IPS DF 4.7 (cell line): ENCODE measurements at regions not wholly inside any gene's neighbourhood (a gene's known extent, or its start where the extent isn't known, plus 50 kb on each side); places are given as distances from the start of the nearest gene placed in this dataset.
"Not testable (repeated sequence)": the region's sequence is repeated elsewhere in the genome, so short reads cannot be mapped to it uniquely, and the experiment has no call there.

Source experiments
- DNase-seq: peaks from one replicate; pipeline ENCODE4 v3.0.0-alpha.2; 2013; ENCODE audit warnings: low spot score; ENCODE audit errors: extremely low read depth

DNA sequence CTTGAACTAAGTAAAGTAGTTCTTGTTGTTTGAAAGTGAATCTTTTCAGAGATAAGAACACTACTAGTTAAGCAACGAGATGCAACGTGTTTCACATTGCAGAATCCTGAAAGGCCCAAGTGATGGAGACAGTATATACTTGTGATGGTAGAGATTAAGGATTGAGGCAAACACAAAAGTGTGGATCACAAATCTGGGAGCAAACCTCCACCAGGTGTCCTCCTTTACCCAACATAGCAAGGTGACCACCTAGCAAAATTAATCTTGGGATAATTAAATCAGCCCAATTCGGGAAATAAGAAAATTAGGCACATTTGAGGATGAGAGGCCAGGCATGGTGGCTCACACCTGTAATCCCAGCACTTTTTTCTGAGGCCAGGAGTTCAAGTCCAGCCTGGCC lies 563.9 kb downstream of the DACH1 start:
- no peak for DNase-seq

DNA sequence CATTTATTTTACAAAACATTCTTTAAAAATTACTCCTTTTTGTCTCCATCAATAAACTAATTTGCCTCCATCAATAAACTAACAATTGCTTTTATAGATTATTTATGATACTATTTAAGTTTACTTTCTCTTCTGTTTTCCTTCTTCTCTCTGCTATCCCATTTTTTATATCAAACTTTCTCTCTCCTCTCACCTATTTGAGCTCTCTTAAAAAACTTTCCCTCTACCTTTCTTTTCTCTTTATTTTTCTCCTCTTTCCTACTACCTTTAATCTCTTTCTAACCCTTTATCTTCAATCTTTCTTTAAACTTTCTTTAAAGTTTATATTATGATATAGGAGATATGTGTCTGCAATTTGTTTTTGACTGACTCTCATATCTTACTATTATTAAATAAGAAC lies 566.4 kb downstream of the DACH1 start:
- no peak for DNase-seq

DNA sequence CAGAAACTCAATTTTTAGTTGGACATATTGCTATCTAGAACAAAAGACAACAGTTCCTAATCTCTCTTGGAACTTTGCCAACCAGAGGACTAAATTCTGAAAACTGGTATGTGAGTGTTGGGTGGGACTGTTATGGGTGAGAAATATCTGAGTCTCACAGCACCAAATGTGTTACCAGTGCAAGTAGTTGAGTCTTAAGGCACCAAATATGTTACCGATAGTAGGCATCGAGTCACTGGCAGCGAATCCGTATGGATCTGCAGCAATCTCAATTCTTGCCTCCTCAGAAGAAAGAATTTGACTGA lies 575.2 kb downstream of the DACH1 start:
- DNase-seq = no peak

DNA sequence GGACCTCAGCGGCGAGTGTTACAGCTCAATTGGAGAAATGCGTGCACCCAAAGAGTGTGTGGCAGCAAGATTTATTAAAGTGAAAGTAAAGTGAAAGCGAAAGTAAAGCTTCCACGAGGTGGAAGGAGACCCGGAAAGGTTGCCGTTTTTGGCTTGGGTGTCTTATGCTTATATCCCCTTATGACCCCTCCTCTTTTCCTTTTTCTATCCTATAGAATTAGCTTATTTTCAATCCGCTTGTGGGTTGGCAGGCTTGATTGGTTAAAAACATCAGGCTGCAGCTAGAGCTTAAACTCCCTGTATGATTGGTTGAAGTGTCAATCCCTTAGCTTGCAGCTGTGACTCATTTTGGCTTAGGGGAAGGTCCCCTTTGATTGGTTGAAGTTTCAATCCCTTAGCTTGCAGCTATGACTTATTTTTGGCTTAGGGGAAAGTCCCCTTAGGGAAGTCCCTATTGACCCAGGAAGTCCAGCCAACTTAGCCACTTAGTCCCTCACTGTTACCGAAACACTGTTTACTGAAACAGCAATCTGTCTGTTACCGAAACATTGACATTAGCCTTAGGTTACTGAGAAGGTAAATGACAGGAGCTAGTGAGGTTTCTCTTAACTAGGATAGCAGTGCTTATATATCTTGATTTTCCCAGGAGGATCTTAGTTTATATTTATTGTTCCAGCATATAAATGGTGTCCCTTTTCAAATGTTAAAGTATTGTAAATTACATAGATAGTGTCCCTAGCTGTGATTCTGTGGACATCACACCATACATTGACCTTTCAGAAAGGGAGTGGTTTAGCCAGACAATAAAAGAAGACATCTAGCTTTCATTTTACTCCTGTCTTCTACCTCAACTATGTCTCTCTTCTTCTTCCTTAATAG lies 575.8 kb downstream of the DACH1 start:
- DNase-seq = no peak

DNA sequence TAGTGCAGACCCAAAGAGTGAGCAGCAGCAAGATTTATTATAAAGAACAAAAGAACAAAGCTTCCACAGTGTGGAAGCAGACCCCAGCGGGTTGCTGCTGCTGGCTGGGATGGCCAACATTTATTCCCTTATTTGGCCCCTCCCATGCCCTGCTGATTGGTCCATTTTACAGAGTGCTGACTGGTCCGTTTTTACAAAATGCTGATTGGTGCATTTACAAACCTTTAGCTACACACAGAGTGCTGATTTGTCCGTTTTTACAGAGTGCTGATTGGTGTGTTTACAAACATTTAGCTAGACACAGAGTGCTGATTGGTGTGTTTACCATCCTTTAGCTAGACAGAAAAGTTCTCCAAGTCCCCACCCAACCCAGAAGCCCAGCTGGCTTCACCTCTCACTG lies 577.0 kb downstream of the DACH1 start:
- DNase-seq = not testable (repeated sequence)

DNA sequence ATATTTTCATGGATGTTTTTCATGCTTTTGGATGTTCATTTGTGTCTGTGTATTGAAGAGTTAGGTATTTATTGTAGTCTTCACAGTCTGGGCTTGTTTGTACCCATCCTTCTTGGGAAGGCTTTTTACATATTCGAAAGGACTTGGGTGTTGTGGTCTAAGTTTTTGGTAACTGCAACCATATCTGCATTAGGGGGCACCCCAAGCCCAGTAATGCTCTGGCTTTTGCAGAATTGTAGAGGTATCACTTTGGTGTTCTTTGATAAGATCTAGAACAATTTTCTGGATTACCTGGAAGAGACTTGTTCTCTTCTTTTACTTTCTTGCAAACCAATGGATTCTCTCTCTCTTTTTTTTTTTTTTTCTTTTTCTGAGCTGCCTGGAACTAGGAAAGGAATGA lies 581.3 kb downstream of the DACH1 start:
- no peak for DNase-seq

DNA sequence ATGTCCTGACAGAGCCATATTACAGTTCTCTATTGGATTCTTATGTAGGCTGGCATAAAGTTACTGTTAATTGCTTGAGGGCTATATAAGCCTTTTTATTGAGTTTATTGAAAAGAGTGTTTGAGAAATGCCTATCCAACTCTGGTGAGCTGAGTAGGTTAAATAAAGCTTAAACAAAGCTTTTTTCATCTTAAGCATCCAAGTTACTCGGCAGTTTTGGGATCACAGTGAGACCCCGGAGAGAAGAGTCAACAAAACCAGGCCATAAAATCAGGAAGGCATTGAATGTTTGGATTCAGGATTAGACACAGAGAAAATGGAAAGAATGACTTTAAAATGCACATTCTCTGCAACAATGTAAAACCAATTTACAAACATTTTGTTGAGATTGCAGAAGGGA lies 588.5 kb downstream of the DACH1 start:
- DNase-seq = no peak

DNA sequence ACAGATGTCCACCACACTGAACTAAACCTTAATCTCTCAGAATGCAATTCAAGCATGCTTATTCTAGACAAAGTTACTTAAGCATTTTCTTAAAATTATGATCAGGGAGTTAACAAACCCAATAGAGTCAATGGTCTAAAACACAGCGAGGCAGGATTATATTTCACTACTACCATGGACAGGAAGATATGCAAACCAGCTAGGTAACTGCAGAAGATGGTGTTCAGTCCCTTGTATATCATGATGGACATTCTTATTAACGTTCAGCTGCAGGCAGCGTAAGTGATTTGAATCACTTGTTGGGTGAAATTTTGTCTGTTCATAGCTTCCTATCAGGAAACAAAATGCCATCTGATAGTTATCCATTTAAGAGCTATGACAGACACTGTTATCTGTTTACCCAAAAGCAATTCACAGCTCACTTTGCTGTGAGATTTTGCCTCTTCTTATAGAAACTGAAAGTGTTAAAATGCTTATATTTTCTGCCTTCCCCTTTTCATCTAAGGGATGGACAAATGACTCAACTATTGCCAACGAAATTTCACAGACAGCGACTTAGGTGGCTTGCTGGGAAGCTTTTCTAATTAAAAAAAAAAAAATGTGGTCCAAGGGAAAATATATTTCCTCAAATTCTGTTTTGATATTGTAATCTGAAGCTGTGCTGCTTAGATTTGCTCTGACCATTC lies 591.9 kb downstream of the DACH1 start:
- DNase-seq = no peak

DNA sequence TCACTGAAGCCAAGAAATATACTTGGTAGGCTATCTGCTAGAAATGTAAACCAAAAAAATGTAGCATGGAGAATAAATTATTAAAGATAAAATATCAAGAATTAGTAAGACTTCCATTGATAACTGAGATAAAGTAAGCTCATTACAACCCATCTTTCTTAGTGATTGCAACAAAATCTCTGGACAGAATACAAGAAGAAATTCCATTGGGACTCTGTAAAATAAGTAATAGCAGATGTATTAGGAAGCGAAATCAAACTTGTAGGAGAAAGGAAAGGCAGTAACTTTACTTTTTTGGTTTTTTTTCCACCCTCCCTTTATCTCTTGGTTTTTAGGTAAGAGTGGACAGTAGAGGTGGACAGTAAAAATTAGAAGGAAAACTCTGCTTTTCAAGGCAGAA lies 605.7 kb downstream of the DACH1 start:
- no peak for DNase-seq

DNA sequence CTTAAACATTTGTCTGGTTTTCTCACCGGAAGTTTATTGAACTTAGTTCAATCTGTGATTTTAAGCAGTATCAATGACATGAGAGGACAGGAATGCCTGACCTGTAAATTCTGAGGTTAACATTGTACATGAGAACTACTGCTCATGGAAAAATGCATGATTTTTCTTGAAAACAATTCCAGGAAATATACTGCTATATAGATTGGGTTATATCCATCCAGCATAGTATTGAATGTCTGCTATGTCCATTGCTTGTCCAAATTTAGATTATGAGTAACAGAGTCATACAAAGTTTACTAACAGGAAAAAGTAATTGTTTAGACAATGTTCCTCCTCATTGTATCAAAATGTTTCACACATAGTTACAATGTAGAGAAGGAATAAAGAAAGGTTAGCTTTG lies 606.8 kb downstream of the DACH1 start:
- DNase-seq = no peak

DNA sequence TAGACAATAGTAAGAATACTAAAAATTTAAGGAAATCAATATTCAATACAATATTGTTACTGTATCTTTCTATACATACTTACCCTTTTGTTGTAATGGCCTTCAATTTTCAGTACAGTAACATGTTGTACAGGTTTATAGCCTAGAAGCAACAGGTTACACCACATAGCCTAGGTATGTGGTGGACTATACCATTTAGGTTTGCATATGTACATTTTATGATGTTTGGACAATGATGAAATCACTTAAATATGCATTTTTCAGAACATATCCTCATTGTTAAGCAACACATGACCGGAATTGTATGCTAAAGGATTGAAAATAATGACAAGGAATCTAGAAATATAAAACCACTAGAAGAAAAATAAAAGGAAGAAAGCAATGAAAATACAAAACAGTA lies 611.4 kb downstream of the DACH1 start:
- DNase-seq = no peak

DNA sequence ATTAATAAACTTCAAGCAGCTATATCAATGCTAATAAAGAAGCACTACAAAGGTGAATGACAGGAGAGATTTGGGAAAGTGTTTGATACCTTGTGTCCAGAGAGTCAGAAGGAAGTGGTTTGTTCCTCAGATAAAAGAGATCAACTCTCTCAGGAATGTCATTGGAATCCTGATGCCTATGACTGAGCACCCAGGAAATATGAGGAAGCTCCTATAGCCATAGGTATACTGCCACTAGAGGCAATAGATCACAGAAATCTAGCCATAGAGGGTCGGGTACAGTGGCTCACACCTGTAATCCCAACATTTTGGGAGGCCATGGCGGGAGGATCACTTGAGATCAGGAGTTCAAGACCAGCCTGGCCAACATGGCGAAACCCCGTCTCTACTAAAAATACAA lies 612.6 kb downstream of the DACH1 start:
- DNase-seq = no peak

DNA sequence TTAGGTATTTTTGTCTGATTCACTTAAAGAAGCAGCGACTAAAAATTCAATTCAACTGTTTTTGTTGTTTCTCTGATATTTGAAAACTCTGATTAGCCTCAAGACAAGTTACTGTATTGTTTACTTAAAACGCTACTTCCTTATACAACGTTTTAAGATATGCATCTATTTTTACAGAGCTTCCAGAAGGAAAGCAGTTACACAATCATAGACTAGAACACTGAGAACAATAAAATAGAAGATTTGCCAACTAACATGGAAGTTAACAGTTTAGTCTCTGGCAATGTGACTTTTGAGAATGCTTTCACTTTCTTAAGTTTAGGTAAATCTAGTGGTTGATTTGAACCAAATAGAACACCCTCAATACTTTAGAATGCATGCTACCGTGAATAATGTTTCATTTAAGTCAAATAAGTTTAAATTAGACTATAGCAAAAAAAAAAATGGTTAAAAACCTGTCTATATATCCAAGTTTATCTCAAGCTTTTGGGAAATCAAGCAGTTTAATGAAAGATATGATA lies 614.8 kb downstream of the DACH1 start:
- no peak for DNase-seq

DNA sequence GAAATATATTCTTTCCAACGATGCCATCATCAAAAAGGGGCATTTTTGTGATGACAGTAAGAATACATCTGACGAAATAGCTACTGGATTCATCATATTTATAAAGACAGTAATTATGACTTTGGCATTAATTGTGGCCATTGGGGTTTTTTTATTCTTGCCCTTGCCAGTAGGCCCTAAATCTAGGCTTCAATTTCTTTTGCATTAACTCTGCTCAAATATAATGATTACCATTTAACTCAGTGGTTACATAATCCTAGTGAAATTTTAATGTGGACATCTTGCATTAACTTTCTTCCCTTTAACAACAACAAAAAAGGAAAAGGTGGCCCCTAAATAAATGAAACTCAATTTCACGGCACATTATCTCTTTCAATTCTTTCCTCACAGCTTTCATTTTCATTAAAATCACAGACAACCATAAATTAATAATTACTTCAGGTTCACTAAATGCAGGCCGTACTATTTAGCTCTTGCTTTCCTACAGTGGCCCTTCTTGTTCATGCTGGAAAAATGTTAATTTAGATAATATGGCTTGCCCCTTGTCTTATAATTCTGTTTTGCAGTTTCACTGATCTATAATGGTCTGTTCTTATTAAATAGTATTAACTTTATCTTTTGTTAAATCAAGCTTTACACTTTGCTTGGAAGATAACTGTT lies 615.6 kb downstream of the DACH1 start:
- no peak for DNase-seq

DNA sequence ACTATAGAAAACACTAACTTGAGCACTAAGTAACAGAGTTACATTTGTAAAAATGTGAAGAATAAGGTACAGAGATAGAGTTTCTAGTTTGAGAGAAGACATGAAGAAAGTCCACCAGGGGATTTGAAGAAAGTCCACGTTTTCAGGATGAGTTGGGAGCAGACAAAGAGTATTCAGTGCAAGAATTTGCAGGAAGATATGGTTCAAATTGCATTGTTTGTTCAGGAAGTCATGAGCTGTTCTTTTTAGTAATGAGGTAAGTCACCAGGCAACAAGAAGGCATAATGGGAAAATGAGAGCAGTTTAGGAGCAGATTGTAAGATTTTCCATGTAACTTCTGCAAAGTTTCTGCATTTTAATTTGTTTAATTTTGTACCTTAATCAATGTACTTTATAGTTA lies 618.0 kb downstream of the DACH1 start:
- DNase-seq = no peak

DNA sequence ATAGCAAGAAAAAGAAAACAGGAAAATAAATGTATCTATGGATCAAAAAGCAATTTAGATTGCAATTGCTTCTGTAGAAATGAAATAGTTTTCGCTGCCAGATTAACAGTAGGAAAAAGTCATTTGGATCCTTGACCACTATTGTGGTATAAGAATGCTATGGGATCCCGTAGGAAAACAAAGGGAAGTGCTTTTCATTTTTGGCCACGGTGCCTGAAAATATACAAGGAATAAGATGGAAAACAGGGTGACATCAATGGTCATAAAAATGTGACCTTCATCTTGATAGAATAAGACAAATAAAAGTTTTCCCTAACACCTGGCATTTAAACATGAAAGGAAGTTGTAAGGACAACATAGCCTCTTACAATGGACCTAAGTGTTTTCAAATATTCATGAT lies 622.8 kb downstream of the DACH1 start:
- no peak for DNase-seq

DNA sequence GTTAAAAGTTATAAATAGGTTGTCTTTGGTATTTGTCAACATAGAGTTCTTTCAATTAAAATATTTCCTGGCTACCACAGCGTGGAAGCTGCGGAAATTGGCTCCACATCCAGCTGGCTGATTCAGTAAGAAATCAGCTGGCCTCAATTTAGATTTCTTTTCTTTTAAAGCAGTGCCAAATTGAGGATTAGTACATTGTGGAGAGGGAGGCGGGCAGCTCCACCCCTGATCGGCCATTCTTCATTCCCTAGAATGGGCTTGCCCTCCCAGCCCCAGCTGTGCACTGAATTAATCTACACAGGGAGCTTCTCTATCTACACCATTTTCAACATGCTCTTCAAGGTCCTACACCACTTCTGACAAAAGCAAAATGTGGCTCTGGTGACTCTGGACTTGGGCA lies 624.8 kb downstream of the DACH1 start:
- no peak for DNase-seq

DNA sequence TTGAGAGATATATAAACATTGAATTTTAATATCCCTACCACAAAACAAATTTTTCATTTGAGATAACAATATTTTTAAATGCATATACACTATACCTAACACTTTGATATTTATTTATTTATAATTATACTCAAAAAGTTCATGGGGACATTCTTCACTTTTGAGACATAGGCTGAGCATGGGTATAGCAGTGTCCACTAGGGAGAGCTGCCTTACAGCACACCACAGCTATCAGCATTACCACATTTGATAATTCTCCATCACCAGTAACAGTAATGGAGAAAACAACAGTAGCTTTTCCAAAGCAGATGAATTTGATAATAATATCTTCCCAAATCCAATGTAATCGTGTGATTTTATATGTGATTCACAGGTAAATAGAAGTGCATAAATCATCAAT lies 626.1 kb downstream of the DACH1 start:
- DNase-seq = no peak

DNA sequence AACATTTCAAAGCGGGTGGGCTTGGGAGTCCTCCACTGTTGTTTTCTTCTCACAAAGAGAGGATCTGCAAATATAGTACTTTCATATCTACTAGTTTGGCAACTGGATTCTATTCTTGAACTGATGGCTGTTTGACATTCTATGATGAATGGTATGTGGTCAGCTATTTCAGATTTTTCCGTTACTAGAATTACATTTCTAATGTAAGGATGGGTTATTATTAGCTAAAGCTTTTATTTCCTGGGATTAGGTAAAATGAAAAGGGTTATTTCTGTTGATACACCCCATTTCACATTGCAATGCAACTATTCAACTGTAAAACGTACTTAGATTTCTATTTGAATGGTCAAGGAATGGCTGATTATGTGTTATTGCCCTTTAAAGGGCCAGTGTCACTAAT lies 629.7 kb downstream of the DACH1 start:
- DNase-seq = no peak

DNA sequence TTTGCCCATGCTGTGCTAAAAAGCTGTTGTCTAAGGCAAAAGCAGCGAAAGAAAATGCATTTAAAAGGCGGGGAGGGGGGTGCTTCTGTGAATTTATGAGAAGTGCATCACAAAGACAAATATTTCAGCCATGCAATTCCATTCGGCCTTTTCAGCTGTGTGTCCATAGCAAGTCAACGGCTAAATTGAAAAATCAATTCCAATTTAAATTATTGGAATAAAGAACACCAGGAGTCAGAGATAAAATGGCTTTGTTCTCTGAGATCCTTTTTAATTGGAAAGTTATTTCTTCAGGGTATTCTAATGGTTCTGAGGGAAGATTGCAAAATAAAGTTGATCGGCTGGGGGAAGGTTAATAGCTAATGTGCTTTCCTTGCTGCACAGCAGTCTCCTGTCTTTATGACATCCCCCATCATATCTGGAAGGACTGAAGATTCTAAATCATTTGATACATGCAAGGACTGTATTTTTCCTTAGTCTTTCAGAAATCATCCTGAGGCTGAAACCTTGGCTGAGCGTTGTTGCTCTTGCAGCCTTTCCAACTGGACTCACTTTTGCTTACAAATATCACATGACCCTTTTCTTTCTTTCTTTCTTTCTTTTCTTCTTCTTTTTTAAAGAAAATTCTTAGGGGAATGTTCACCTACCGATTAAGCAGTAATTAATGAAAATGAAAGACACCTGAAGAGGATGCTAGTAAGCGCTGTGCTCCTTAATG lies 647.1 kb downstream of the DACH1 start:
- DNase-seq = no peak

DNA sequence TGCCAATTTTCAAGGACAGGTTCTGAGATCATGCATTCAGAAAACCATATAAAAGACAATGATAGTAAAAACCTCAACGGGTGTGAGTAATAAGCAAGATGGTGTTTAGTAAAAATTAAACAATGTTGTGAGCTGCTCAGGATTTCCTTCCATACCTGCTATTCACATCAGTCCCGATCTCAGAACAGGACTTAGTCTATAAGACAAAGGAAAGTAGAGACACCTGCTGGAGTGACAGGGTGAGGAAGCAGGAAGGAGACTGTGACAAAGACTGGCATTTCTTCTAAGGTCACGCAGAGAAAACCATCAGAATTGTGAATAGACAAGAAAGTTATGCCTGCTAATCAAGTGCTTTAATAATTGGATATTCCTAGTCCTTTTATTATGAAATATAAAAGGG lies 648.0 kb downstream of the DACH1 start:
- peak; percentile 16 for DNase-seq

DNA sequence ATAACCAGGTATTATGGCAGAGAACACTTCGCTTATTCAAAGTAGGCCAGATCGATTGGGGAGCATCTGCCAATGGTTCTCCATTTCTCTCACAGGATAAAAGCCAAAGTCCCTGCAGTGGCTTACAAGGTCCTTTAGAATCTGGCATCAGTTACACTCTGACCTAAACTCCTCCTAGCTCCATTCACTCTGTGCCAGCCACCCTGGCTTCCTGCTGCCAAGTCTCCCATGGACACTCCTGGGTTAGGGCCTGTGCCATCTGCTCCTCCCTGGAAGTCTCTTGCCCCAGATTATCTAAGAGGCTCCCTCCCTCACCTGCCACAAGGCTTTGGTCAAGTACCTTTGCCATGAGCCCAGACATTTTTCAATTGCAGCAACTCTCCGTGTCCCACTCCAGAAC lies 649.2 kb downstream of the DACH1 start:
- no peak for DNase-seq
